H9 (cell line): ENCODE measurements at regions not wholly inside any gene's neighbourhood (a gene's known extent, or its start where the extent isn't known, plus 50 kb on each side); places are given as distances from the start of the nearest gene placed in this dataset.

Experiments used
- DNase-seq: peaks from one replicate; pipeline ENCODE4 v3.0.0-alpha.2; 2017
- H2AFZ ChIP-seq: one replicate; pipeline ENCODE4 v1.6.1; 2013; ENCODE audit warnings: mild to moderate bottlenecking, low read length, control low read depth, moderate library complexity
- H2AK5ac ChIP-seq: 2 replicates; pipeline ENCODE4 v1.6.1; 2013; ENCODE audit warnings: low read length, control low read depth, mixed read lengths; ENCODE audit not compliant: insufficient read length
- H2BK120ac ChIP-seq: one replicate; pipeline ENCODE4 v1.6.1; 2013; ENCODE audit warnings: low read depth, mild to moderate bottlenecking, low read length, control low read depth, inconsistent platforms; ENCODE audit not compliant: poor library complexity, severe bottlenecking
- H2BK12ac ChIP-seq: 2 replicates; pipeline ENCODE4 v1.6.1; 2013; ENCODE audit warnings: low read length, control low read depth, mixed read lengths, low read depth; ENCODE audit not compliant: insufficient read length
- H2BK15ac ChIP-seq: 2 replicates; pipeline ENCODE4 v1.6.1; 2013; ENCODE audit warnings: low read depth, low read length, control low read depth
- H2BK20ac ChIP-seq: one replicate; pipeline ENCODE4 v1.6.1; 2013; ENCODE audit warnings: low read depth, mild to moderate bottlenecking, low read length, control low read depth, inconsistent platforms; ENCODE audit not compliant: poor library complexity, severe bottlenecking
- H2BK5ac ChIP-seq: 2 replicates; pipeline ENCODE4 v1.6.1; 2013; ENCODE audit warnings: low read length, control low read depth, mixed read lengths; ENCODE audit not compliant: insufficient read length
- H3K14ac ChIP-seq: 2 replicates; pipeline ENCODE4 v1.6.1; 2013; ENCODE audit warnings: low read length, control low read depth; ENCODE audit not compliant: insufficient read depth
- H3K18ac ChIP-seq: 2 replicates; pipeline ENCODE4 v1.6.1; 2013; ENCODE audit warnings: low read depth, mild to moderate bottlenecking, mixed read lengths, low read length, control low read depth; ENCODE audit not compliant: insufficient read length
- H3K23ac ChIP-seq: 2 replicates; pipeline ENCODE4 v1.6.1; 2013; ENCODE audit warnings: low read length, control low read depth, mixed read lengths, low read depth; ENCODE audit not compliant: insufficient read length
- H3K23me2 ChIP-seq: 2 replicates; pipeline ENCODE4 v1.6.1; 2013; ENCODE audit warnings: low read depth, mild to moderate bottlenecking, mixed read lengths, low read length, control low read depth; ENCODE audit not compliant: insufficient read length, poor library complexity, severe bottlenecking
- H3K27ac ChIP-seq: 2 replicates; pipeline ENCODE4 v1.5.1; 2013; ENCODE audit warnings: low read length, control low read depth, mixed read lengths, low read depth; ENCODE audit not compliant: insufficient read length
- H3K27me3 ChIP-seq: 2 replicates; pipeline ENCODE4 v1.6.1; 2013; ENCODE audit warnings: low read length, control low read depth, inconsistent platforms; ENCODE audit not compliant: insufficient read depth
- H3K4ac ChIP-seq: 2 replicates; pipeline ENCODE4 v1.6.1; 2013; ENCODE audit warnings: low read depth, mild to moderate bottlenecking, control low read depth, inconsistent platforms, low read length, moderate library complexity
- H3K4me1 ChIP-seq: 2 replicates; pipeline ENCODE4 v1.6.1; 2013; ENCODE audit warnings: low read length, control low read depth, inconsistent platforms; ENCODE audit not compliant: insufficient read depth
- H3K4me2 ChIP-seq: 2 replicates; pipeline ENCODE4 v1.6.1; 2013; ENCODE audit warnings: low read length, control low read depth, mixed read lengths; ENCODE audit not compliant: insufficient read length, insufficient read depth
- H3K56ac ChIP-seq: 2 replicates; pipeline ENCODE4 v1.6.1; 2013; ENCODE audit warnings: low read depth, mild to moderate bottlenecking, mixed read lengths, low read length, control low read depth; ENCODE audit not compliant: insufficient read length
- H3K79me1 ChIP-seq: 2 replicates; pipeline ENCODE4 v1.6.1; 2013; ENCODE audit warnings: low read depth, mild to moderate bottlenecking, moderate library complexity, low read length, control low read depth, inconsistent platforms; ENCODE audit not compliant: insufficient read depth, poor library complexity, severe bottlenecking
- H3K79me2 ChIP-seq: 2 replicates; pipeline ENCODE4 v1.6.1; 2013; ENCODE audit warnings: low read length, control low read depth, inconsistent platforms; ENCODE audit not compliant: insufficient read depth
- H3K9ac ChIP-seq: 2 replicates; pipeline ENCODE4 v1.6.1; 2013; ENCODE audit warnings: low read length, control low read depth, mixed read lengths; ENCODE audit not compliant: insufficient read length; ENCODE audit errors: extremely low read depth
- H3K9me3 ChIP-seq: one replicate; pipeline ENCODE4 v1.6.1; 2013; ENCODE audit warnings: low read depth, low read length, inconsistent platforms; ENCODE audit not compliant: control insufficient read depth
- H3T11ph ChIP-seq: one replicate; pipeline ENCODE4 v1.6.1; 2013; ENCODE audit warnings: mild to moderate bottlenecking, low read length, control low read depth, inconsistent platforms
- H4K20me1 ChIP-seq: one replicate; pipeline ENCODE4 v1.6.1; 2013; ENCODE audit not compliant: control insufficient read depth, insufficient read length, insufficient read depth
- H4K5ac ChIP-seq: 2 replicates; pipeline ENCODE4 v1.6.1; 2013; ENCODE audit warnings: low read depth, mild to moderate bottlenecking, mixed read lengths, low read length, control low read depth; ENCODE audit not compliant: insufficient read length
- H4K8ac ChIP-seq: replicated peaks from 2 replicates; pipeline ENCODE4 v1.6.1; 2013; ENCODE audit warnings: low read length, control low read depth, mixed read lengths, low read depth; ENCODE audit not compliant: insufficient read length
- H4K91ac ChIP-seq: 2 replicates; pipeline ENCODE4 v1.6.1; 2013; ENCODE audit warnings: low read depth, mild to moderate bottlenecking, moderate library complexity, mixed read lengths, low read length, control low read depth; ENCODE audit not compliant: insufficient read length
- H3K27ac Mint-ChIP-seq, 3 experiments: 2 replicates in 2 of 3; 3 replicates in 1 of 3; pipeline ENCODE4 v1.8.0; 2020 to 2021; ENCODE audit warnings: mixed read lengths in 3 of 3, mild to moderate bottlenecking in 1 of 3, moderate library complexity in 1 of 3
- H3K27me3 Mint-ChIP-seq: 2 replicates; pipeline ENCODE4 v1.8.0; 2021; ENCODE audit warnings: low read depth, mild to moderate bottlenecking, moderate library complexity, mixed read lengths
- H3K36me3 Mint-ChIP-seq, 3 experiments: 2 replicates in 2 of 3; 3 replicates in 1 of 3; pipeline ENCODE4 v1.8.0; 2020 to 2021; ENCODE audit warnings: low read depth in 3 of 3, mixed read lengths in 3 of 3; ENCODE audit not compliant: insufficient read depth in 1 of 3
- H3K4me1 Mint-ChIP-seq, 2 experiments: 2 replicates each; pipeline ENCODE4 v1.8.0; 2020; ENCODE audit warnings: mixed read lengths in 2 of 2
- H3K4me3 Mint-ChIP-seq, 2 experiments: 2 replicates in 1 of 2; 3 replicates in 1 of 2; pipeline ENCODE4 v1.8.0; 2020 to 2021; ENCODE audit warnings: mild to moderate bottlenecking in 2 of 2, mixed read lengths in 2 of 2, moderate library complexity in 1 of 2
- H3K9me3 Mint-ChIP-seq, 2 experiments: 2 replicates in 1 of 2; 3 replicates in 1 of 2; pipeline ENCODE4 v1.8.0; 2020; ENCODE audit warnings: mild to moderate bottlenecking in 2 of 2, mixed read lengths in 2 of 2, moderate library complexity in 1 of 2
- CTCF ChIP-seq: fragments of 200-600 bp; sonication (generic); conservative IDR thresholded peaks from 3 replicates; pipeline ENCODE4 v1.8.0; 2021; ENCODE audit warnings: antibody characterized with exemption, mild to moderate bottlenecking
- WGBS: extraction: QIAGEN DNeasy Blood & Tissue Kit; methylation state at CpG from one replicate; pipeline ENCODE4 v1.1.7; 2013; ENCODE audit warnings: missing lambda C conversion rate, low lambda C conversion rate, mixed read lengths; ENCODE audit not compliant: insufficient read length; ENCODE audit errors: extremely low coverage; 5-methylcytosine and 5-hydroxymethylcytosine counted together

GRCh38 chr2:176636401-176636800 lies 367.2 kb downstream of the MTX2 start:
- H3K4ac ChIP-seq = no peak overlapping the region
- no peak overlapping the region for H2BK20ac ChIP-seq
- no peak overlapping the region for H3K23ac ChIP-seq
- H3K23me2 ChIP-seq = peaks cover 7% of the 10 kb centered on the region
- no peak overlapping the region for H3K27ac ChIP-seq
- no peak overlapping the region for H2BK15ac ChIP-seq
- no peak overlapping the region for H4K8ac ChIP-seq
- no peak overlapping the region for H3T11ph ChIP-seq
- no peaks in the 10 kb centered on the region for H4K20me1 ChIP-seq
- no peak overlapping the region for H2BK12ac ChIP-seq
- no peak overlapping the region for H3K4me2 ChIP-seq
- no peaks in the 10 kb centered on the region for H3K9me3 Mint-ChIP-seq
- H3K27me3 Mint-ChIP-seq = peaks cover 88% of the 10 kb centered on the region
- no peak overlapping the region for H3K56ac ChIP-seq
- H4K91ac ChIP-seq = no peak overlapping the region
- no peaks in the 10 kb centered on the region for H3K79me1 ChIP-seq
- H3K4me1 ChIP-seq = no peaks in the 10 kb centered on the region
- peaks cover 9% of the 10 kb centered on the region; the same call in 1 of the 2 replicates for H3K27me3 ChIP-seq
- H3K4me1 Mint-ChIP-seq = peaks cover 5% of the 10 kb centered on the region in 2 experiments; a peak in 1 of 4 replicates
- H2AFZ ChIP-seq = no peak overlapping the region
- no peak for DNase-seq
- H2BK120ac ChIP-seq = no peak overlapping the region
- WGBS = no CpG with 5 or more reads among the region's 3 CpGs
- no peak overlapping the region for H3K14ac ChIP-seq
- H3K4me3 Mint-ChIP-seq = no peak overlapping the region
- no peaks in the 10 kb centered on the region for H3K79me2 ChIP-seq
- H2BK5ac ChIP-seq = no peak overlapping the region
- no peak for TF ChIP-seq CTCF
- H3K36me3 Mint-ChIP-seq = no peaks in the 10 kb centered on the region
- no peak overlapping the region for H3K18ac ChIP-seq
- no peaks in the 10 kb centered on the region for H3K9me3 ChIP-seq
- no peak overlapping the region for H3K27ac Mint-ChIP-seq
- no peak overlapping the region for H3K9ac ChIP-seq
- no peak overlapping the region for H4K5ac ChIP-seq
- no peak overlapping the region for H2AK5ac ChIP-seq
